Endometrium (tissue), 2 donors: ENCODE measurements at regions not wholly inside any gene's neighbourhood (a gene's known extent, or its start where the extent isn't known, plus 50 kb on each side); places are given as distances from the start of the nearest gene placed in this dataset.

Experiments used
- FAIRE-seq: peaks from 2 replicates; lab custom pipeline; 2012; peaks lifted over from hg19 to GRCh38; lab: Jason Lieb, UNC
- donor health status: control.
- donor health status: control.

DNA sequence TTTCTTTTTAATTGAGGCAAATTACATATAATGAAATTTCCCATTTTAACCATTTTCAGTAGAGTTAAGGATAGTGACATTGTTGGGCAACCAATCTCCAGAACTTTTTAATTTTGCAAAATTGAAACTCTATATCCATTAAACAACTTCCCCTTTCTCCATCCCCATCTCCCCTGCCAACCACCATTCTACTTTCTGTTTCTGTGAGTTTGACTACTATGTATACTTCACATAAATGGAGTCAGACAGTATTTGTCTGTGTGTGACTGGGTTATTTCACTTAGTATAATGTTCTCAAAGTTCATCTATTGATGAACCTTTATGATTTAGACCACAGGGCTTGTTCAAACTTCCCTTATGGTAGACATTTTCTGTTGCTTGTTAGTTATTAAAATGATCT lies 364.5 kb upstream of the MAD2L1 start:
- FAIRE-seq = no peak

- no peak for FAIRE-seq
These were observed 351.5 kb upstream of the MAD2L1 start for GRCh38 chr4:120418146-120418545.

- no peak for FAIRE-seq
These were observed 349.2 kb upstream of the MAD2L1 start for GRCh38 chr4:120415896-120416295.

GRCh38 chr4:120406960-120407359 lies 340.3 kb upstream of the MAD2L1 start:
- FAIRE-seq = no peak

- FAIRE-seq = peak; percentile 88
These were observed 336.6 kb upstream of the MAD2L1 start for GRCh38 chr4:120403296-120403695.

GRCh38 chr4:120400441-120400840 lies 333.8 kb upstream of the MAD2L1 start:
- FAIRE-seq = no peak

GRCh38 chr4:120399826-120400225 lies 333.2 kb upstream of the MAD2L1 start:
- no peak for FAIRE-seq

DNA sequence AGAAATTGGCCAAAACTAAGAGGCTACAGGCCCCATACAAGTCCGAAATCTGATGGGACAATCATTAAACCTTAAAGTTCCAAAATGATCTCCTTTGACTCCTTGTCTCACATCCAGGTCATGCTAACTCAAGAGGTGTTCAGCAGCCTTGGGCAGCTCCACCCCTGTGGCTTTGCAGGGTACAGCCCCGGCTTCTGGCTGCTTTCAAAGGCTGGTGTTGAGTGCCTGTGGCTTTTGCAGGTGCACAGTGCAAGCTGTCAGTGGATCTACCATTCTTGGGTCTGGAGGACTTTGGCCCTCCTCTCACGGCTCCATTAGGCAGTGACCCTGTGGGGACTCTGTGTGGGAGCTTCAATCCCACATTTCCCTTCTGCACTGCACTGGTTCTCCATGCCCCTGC lies 329.1 kb upstream of the MAD2L1 start:
- FAIRE-seq = no peak

DNA sequence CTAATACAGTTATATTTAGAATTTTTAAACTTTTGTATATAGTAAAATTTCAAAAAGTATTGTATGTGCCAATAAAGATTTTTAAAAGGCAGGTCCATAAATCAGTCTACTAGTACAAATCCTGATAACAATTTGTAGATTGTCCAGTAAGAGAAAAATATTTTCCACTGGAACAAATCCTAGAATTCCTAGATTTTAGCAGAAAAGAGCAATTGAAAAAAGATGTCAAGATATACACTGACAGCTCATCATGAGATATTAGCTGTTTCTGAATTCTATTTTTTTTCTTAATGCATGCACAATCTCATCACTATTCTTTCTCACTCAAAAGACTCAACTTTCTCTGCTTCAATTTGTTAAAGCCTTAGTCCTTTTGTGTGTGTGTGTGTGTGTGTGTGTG lies 289.2 kb upstream of the MAD2L1 start:
- no peak for FAIRE-seq

- no peak for FAIRE-seq
These were observed 287.7 kb upstream of the MAD2L1 start for GRCh38 chr4:120354381-120354780.

- FAIRE-seq = no peak
These were observed 286.6 kb upstream of the MAD2L1 start for GRCh38 chr4:120353235-120353634.

DNA sequence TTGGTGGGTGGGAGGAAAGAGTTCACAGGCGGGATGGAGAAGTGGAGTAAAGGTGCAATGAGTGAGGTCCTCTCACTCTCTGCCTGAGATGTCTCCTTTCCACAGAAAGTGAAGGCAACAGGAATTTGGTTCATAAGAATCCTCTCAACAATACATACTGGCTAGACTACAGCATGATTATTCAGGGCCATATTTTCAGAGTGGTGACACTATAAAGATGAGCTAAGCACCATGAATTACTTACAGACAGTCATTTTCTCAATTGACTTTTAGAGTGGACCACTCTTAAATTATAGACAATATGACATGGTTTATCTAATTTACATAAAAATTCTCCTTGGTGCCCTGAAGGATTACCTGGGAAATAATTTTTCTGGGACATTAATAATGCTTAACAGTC lies 286.1 kb upstream of the MAD2L1 start:
- FAIRE-seq = no peak

DNA sequence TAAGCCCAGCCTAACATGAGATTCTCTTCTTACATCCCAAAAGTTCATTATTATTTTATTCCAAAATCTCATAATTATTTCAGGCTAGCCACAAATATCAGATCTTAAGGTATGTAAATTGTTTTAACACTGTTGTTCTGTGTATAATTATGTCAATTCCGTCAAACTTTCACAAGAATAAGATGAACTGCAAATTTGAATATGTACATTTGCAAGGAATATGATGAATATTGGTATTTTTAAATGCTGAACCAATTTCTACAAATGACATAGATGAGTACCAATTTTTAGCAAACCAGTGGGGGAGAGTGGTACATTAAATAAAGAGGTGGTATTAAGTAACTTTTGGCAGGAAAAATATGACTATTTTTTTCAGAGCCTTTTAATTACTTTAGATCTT lies 282.3 kb upstream of the MAD2L1 start:
- no peak for FAIRE-seq

DNA sequence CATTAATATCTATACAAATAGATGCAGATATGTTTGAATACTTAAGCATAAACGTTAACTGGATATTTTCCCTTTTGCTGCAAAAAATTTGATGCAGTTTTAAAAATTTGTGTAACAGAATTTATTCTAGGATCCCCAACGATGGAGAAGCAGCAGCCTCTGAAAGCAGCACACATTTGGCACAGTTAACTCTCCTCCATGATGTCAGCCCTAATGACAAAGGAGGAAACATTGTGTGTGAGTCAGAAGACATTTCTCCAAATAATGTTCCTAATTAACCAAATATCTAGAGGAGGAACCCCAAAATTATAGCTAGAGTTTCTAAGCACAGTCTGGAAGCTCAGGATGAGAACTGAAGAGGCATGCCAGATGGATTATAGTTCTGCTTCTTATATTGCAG lies 281.9 kb upstream of the MAD2L1 start:
- FAIRE-seq = no peak

DNA sequence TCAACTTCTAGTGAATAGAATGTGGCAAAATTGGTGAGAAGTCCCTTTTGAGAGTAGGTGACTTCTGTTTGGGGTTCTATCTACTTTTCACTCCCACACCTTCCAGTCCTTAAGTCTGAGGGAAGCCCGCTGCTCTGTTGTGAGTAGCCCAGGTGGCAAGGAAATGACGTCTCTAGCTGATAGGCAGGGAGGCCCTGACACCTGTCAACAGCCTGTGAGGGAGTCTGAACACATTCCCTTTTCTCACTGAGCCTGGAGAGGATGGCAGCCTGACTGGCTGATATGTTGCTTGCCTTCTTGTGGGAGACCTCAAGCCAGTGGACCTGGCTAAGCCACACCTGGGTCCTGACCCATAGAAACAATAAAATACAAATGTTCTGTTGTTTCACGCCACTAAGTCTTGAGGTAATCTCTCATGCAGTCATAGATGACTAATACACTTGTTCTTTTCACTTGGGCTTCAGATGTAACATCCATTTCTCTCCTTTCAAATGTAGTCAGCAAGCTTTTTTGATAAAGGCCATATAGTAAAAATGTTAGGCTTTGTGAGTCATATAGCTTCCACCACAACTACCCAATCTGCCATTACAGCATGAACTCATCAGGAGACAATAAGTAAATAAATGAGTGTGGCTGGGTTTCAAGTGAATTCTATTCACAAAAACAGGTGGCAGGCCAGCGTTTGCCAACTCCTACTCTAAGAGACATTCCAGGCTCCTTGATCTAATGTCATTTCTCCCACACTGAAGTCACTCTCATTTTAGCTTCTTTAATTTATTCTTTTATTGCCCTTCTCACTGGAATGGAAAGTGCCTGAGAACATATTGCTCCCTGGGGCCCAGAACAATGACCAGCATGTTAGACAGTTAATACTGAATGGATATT lies 265.1 kb upstream of the MAD2L1 start:
- no peak for FAIRE-seq

DNA sequence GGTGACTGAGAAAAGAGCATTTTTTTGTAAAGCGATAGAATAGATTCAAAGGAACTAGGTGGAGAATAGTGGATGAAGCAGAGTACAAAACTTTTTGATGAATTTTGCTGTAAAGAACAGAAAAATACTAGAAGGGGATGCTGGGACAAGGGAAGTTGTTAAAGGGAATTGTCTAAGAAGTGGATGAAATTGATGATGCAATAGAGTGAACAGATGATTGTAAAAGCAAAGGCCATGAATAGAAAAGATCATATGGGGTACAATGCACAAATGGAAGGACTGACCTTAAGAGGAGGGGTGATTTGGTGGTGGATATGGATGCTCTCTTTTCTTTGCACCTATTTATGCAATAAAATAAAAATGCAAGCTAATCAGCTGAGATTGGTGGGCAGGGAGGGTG lies 262.7 kb upstream of the MAD2L1 start:
- FAIRE-seq = no peak

GRCh38 chr4:120327276-120327675 lies 260.6 kb upstream of the MAD2L1 start:
- no peak for FAIRE-seq

- FAIRE-seq = no peak
These were observed 252.6 kb upstream of the MAD2L1 start for GRCh38 chr4:120319046-120319767.

DNA sequence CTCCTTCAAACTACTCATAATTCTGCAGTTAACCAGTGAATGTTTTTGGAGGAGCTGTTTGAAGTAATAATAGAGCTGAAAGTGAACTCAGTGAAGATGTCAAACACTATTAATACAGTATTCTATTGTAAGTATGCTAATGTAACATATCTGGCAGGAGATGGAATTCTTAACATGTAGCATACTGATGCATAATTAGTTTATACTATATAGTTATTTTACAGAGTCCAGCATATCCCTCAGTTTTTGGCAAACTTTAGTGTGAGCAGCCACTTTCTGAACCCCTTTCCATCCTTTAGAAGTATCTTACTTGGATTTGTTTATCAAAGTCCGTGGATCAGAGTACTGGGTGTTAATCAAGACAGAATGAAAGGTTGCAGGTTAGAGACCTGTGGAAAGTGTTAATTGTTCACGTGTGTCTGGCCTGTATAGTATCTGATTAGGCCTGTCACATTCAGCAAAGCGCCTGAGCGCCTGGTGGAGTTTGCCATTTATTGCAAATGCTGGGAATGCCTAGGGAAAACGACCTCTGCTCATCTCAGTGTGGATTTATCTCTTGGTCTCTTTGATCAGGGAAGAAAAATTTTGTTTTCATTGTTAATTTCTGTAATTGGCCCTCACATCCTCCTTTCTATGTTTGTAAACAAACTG lies 251.7 kb upstream of the MAD2L1 start:
- peak; percentile 99 for FAIRE-seq

DNA sequence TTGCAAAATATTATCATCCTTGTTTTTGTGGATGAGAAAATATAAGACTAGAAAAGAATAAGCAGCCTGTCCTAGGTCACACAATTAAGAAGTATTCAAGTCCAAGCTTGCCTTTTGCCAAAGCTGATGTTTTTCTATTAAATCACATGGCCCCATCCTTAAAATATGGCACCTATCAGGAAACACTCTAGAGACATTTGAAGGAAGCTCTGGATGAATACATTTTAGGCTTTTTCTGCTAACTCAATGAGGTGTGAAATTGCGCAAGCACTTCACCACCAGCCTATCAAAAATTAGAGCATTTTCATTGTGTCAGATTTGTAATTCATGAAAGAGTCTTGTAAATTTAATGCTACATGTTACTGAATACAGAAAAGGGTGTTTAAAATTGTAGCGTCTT lies 251.1 kb upstream of the MAD2L1 start:
- FAIRE-seq = no peak

DNA sequence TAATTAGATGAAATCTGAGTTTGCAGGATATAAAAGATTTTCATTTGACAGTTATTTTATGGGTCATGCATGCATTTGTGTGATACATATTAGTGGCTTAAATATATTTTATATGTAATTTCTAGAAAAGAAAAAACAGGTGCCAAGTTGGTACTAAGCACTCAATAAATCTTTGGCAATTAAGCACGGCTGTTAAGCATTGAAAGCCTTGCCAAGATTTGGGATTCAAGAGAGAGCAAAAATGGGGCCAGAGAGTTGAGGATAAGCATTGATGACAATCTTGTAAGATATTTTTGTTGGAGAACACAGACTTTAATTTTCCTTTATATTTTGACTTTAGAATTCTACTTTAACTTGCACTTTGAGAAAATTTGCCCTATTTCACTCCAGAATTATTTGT lies 249.8 kb upstream of the MAD2L1 start:
- no peak for FAIRE-seq

DNA sequence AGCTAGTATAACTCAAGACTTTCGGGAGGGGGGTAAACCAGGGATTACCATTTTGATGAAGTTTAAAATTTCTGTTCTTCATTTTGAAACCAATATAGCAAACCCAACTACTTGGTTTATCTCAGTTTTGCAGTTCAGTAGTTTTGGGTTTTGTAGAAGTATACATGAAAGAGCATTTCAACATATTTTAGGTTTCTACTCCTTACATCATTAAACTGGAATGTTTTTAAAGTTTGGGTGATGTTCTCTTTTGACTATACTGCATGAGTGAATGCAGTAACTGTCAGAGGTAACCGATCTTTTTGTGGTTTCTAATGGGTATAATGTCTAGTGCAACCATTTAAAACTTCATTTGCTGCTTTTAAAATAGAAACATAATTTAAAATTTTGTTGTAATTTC lies 248.3 kb upstream of the MAD2L1 start:
- no peak for FAIRE-seq

DNA sequence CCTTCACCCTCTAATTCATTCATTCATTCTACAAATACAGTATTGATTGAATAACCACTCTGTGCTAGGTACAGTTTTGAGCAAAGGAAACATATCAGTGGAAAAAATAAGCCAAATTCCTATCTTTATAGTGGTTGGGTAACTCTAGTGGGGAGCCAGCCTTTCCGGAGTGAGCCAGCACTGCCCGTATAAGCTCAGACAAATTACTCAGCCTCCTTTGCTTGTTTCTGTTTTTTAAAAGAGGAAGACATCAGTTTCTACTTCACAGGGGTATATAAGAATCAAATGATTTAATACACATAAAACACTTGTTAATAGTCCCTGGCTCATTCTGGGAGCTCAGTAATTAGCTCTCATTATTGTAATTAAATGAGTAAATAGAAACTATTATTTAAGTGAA lies 238.2 kb upstream of the MAD2L1 start:
- FAIRE-seq = no peak
